HCT116 (cell line): ENCODE measurements at regions not wholly inside any gene's neighbourhood (a gene's known extent, or its start where the extent isn't known, plus 50 kb on each side); places are given as distances from the start of the nearest gene placed in this dataset.

ENCODE experiments used
- ATAC-seq: fragments of 200-7000 bp; cut with Tn5 transposase; 2 replicates; pipeline ENCODE4 v1.9.1; 2020; ENCODE audit warnings: mild to moderate bottlenecking, moderate library complexity
- BruUV-seq: library from RNA; stranded (reverse); fragments of 400-500 nt; replicated peaks from 2 replicates; lab custom pipeline; 2021; lab: Mats Ljungman, UMichigan
- CTCF ChIA-PET: fragments of 300-600 bp; sonication (Branson Sonifier 250); formaldehyde crosslinking; loops from one replicate; lab custom pipeline; 2021; ENCODE audit warnings: antibody characterized with exemption; lab: Charles Lee
- POLR2A ChIA-PET: fragments of 300-600, 350-600 bp; sonication (Branson Sonifier 250); formaldehyde crosslinking; loops from one replicate; lab custom pipeline; 2021; ENCODE audit warnings: antibody characterized with exemption; lab: Charles Lee
- RAD21 ChIA-PET, 2 experiments: fragments of 300-600 bp; sonication (Branson Sonifier 250); formaldehyde crosslinking; loops; one replicate each; lab custom pipeline; 2023; ENCODE audit warnings: low total read pairs in 2 of 2; ENCODE audit not compliant: uncharacterized antibody in 2 of 2, unreplicated experiment in 2 of 2, low non-redundant PET in 1 of 2; lab: Charles Lee
- DNase-seq: peaks from one replicate; pipeline ENCODE4 v3.0.0-alpha.2; 2010; ENCODE audit warnings: low read depth, low spot score
- H2AFZ ChIP-seq: fragments of 200-600 bp; shearing (Covaris generic), sonication (generic); 2 replicates; pipeline ENCODE4 v1.6.1; 2017; ENCODE audit warnings: low read depth, mixed run types, mixed read lengths, antibody characterized with exemption, low read length; ENCODE audit not compliant: poor library complexity, severe bottlenecking
- H3K27ac ChIP-seq: 2 replicates; pipeline ENCODE4 v1.5.1; 2012; ENCODE audit warnings: low read depth, low read length
- H3K27me3 ChIP-seq: fragments of 200-600 bp; sonication (generic); 2 replicates; pipeline ENCODE4 v1.6.1; 2016; ENCODE audit warnings: mixed run types, low read length, mixed read lengths; ENCODE audit not compliant: insufficient read depth
- H3K36me3 ChIP-seq, 2 experiments: fragments of 200-500 bp in 1 of 2; fragments of 200-600 bp in 1 of 2; sonication (Bioruptor generic) in 1 of 2; sonication (generic) in 1 of 2; 2 replicates each; pipeline versions ENCODE4 v1.5.1 to v1.6.1; 2014 to 2016; ENCODE audit warnings: low read length in 2 of 2, inconsistent platforms in 1 of 2, mixed read lengths in 1 of 2, mixed run types in 1 of 2; ENCODE audit not compliant: insufficient read depth in 2 of 2, control insufficient read depth in 1 of 2
- H3K4me1 ChIP-seq, 2 experiments: fragments of 200-600 bp in 1 of 2; sonication (generic) in 1 of 2; 2 replicates each; pipeline versions ENCODE4 v1.5.1 to v1.6.1; 2012 to 2017; ENCODE audit warnings: low read length in 2 of 2, inconsistent platforms in 1 of 2, mild to moderate bottlenecking in 1 of 2, mixed read lengths in 1 of 2, mixed run types in 1 of 2, moderate library complexity in 1 of 2; ENCODE audit not compliant: insufficient read depth in 2 of 2, control insufficient read depth in 1 of 2
- H3K4me2 ChIP-seq: fragments of 200-600 bp; sonication (generic); 2 replicates; pipeline ENCODE4 v1.6.1; 2017; ENCODE audit warnings: mixed run types, low read length, mixed read lengths
- H3K4me3 ChIP-seq, 2 experiments: fragments of 200-600 bp in 1 of 2; sonication (generic) in 1 of 2; replicated peaks in 1 of 2; 2 replicates each; pipeline ENCODE4 v1.5.1; 2011 to 2016; ENCODE audit warnings: low read length in 2 of 2, control low read depth in 1 of 2, low read depth in 1 of 2, mild to moderate bottlenecking in 1 of 2, mixed read lengths in 1 of 2, mixed run types in 1 of 2
- H3K79me2 ChIP-seq: fragments of 200-600 bp; sonication (generic); 2 replicates; pipeline ENCODE4 v1.6.1; 2017; ENCODE audit warnings: mild to moderate bottlenecking, mixed run types, low read length, moderate library complexity, mixed read lengths; ENCODE audit not compliant: insufficient read depth
- H3K9ac ChIP-seq: fragments of 200-600 bp; sonication (generic); 2 replicates; pipeline ENCODE4 v1.6.1; 2016; ENCODE audit warnings: low read length, mixed read lengths
- H3K9me2 ChIP-seq: fragments of 200-600 bp; sonication (generic), shearing (Covaris generic); 2 replicates; pipeline ENCODE4 v1.6.1; 2017; ENCODE audit warnings: mixed run types, mild to moderate bottlenecking, moderate library complexity; ENCODE audit not compliant: insufficient read depth
- H3K9me3 ChIP-seq, 2 experiments: fragments of 200-500 bp in 1 of 2; fragments of 200-600 bp in 1 of 2; sonication (Bioruptor generic) in 1 of 2; sonication (generic) in 1 of 2; 2 replicates each; pipeline ENCODE4 v1.6.1; 2014 to 2017; ENCODE audit warnings: low read length in 2 of 2, mixed read lengths in 2 of 2, inconsistent platforms in 1 of 2, low read depth in 1 of 2, mild to moderate bottlenecking in 1 of 2, mixed run types in 1 of 2, moderate library complexity in 1 of 2; ENCODE audit not compliant: control insufficient read depth in 1 of 2, insufficient read depth in 1 of 2
- H4K20me1 ChIP-seq: fragments of 200-600 bp; sonication (generic), shearing (Covaris generic); 2 replicates; pipeline ENCODE4 v1.6.1; 2017; ENCODE audit warnings: mixed run types, mild to moderate bottlenecking, moderate library complexity; ENCODE audit not compliant: insufficient read depth
- CBX3 ChIP-seq: IDR thresholded peaks from 2 replicates; pipeline ENCODE4 v1.6.1; 2012; ENCODE audit warnings: low read depth
- CEBPB ChIP-seq: IDR thresholded peaks from 2 replicates; pipeline ENCODE4 v1.6.1; 2012; ENCODE audit warnings: low read depth
- CTCF ChIP-seq, 3 experiments: fragments of 200-600 bp in 1 of 3; sonication (generic) in 1 of 3; IDR thresholded peaks in 2 of 3; conservative IDR thresholded peaks in 1 of 3; 2 replicates each; pipeline ENCODE4 v1.5.1; 2012 to 2017; ENCODE audit warnings: low read depth in 2 of 3, low read length in 2 of 3, antibody characterized with exemption in 1 of 3, borderline replicate concordance in 1 of 3, control low read depth in 1 of 3, mild to moderate bottlenecking in 1 of 3, mixed read lengths in 1 of 3, mixed run types in 1 of 3, moderate library complexity in 1 of 3; ENCODE audit not compliant: insufficient read depth in 1 of 3
- ELF1 ChIP-seq: IDR thresholded peaks from 2 replicates; pipeline ENCODE4 v1.6.1; 2012; ENCODE audit warnings: low read depth, borderline replicate concordance
- FOSL1 ChIP-seq: IDR thresholded peaks from 2 replicates; pipeline ENCODE4 v1.6.1; 2012; ENCODE audit warnings: low read depth
- POLR2A ChIP-seq: IDR thresholded peaks from 2 replicates; pipeline ENCODE4 v1.7.0; 2011; ENCODE audit warnings: borderline replicate concordance; ENCODE audit not compliant: insufficient read depth, insufficient read length; ENCODE audit errors: extremely low read depth
- POLR2AphosphoS5 ChIP-seq: IDR thresholded peaks from 2 replicates; pipeline ENCODE4 v1.6.1; 2011; ENCODE audit warnings: mild to moderate bottlenecking, low read depth, low read length, moderate library complexity
- RAD21 ChIP-seq: IDR thresholded peaks from 2 replicates; pipeline ENCODE4 v1.6.1; 2012; ENCODE audit warnings: low read depth, mild to moderate bottlenecking
- SIN3A ChIP-seq: IDR thresholded peaks from 2 replicates; pipeline ENCODE4 v1.6.1; 2012; ENCODE audit warnings: low read depth
- SP1 ChIP-seq: IDR thresholded peaks from 2 replicates; pipeline ENCODE4 v1.6.1; 2012; ENCODE audit warnings: low read depth
- SRF ChIP-seq: IDR thresholded peaks from 2 replicates; pipeline ENCODE4 v1.6.1; 2012; ENCODE audit warnings: low read depth
- TCF7L2 ChIP-seq: IDR thresholded peaks from 2 replicates; pipeline ENCODE4 v1.7.0; 2011; ENCODE audit warnings: borderline replicate concordance, inconsistent platforms; ENCODE audit not compliant: insufficient read depth, insufficient read length; ENCODE audit errors: extremely low read depth
- YY1 ChIP-seq: IDR thresholded peaks from 2 replicates; pipeline ENCODE4 v1.6.1; 2011; ENCODE audit warnings: low read length, low read depth, moderate library complexity, mild to moderate bottlenecking; ENCODE audit not compliant: insufficient replicate concordance; ENCODE audit errors: extremely low read depth
- ZBTB33 ChIP-seq: IDR thresholded peaks from 2 replicates; pipeline ENCODE4 v1.6.1; 2011; ENCODE audit warnings: mild to moderate bottlenecking, low read length, moderate library complexity; ENCODE audit not compliant: insufficient replicate concordance; ENCODE audit errors: extremely low read depth
- ZFX ChIP-seq: fragments of 450-650 bp; IDR thresholded peaks from 2 replicates; pipeline ENCODE4 v1.6.1; 2017
- ZNF274 ChIP-seq: fragments of 200-500 bp; sonication (Bioruptor generic); IDR thresholded peaks from 2 replicates; pipeline ENCODE4 v1.6.1; 2014; ENCODE audit warnings: mild to moderate bottlenecking, low read depth, low read length, inconsistent platforms
- intact Hi-C: fragments of 100-400 bp; cut with micrococcal nuclease; formaldehyde crosslinking; loops from 2 replicates; pipeline ENCODE4 v1.10.0; 2022
- TF ChIP-seq, protein P1 (sequence below): IDR thresholded peaks from 2 replicates; pipeline ENCODE4 v1.6.1; 2012
- TF ChIP-seq, protein P2 (sequence below): IDR thresholded peaks from 2 replicates; pipeline ENCODE4 v1.6.1; 2012

DNA sequence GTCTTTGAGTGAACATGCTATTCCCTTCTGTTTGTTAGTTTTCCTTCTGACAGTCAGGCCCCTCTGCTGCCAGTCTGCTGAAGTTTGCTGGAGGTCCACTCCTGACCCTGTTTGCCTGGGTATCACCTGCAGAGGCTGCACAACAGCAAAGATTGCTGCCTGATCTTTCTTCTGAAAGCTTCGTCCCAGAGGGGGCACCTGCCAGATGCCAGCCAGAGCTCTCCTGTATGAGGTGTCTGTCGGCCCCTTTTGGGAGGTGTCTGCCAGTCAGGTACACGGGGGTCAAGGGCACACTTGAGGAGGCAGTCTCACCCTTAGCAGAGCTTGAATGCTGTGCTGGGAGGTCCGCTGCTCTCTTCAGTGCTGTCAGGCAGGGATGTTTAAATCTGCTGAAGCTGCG is 456.9 kb upstream of the HTR2C start:
- no peaks in the 10 kb centered on the region for H3K9me2 ChIP-seq
- intact Hi-C loops, result no loop called here
- ChIA-PET RAD21 (no interaction called here), POLR2A (no interaction called here), CTCF (no interaction called here)
- H3K4me1 ChIP-seq, result no peaks in the 10 kb centered on the region
- no peak overlapping the region for H3K9ac ChIP-seq
- no peak overlapping the region for H3K27ac ChIP-seq
- H3K9me3 ChIP-seq, result no peaks in the 10 kb centered on the region
- no peak overlapping the region for H3K4me2 ChIP-seq
- no peak overlapping the region for H3K4me3 ChIP-seq
- TF ChIP-seq FOSL1 (no peak), CBX3 (no peak), ZNF274 (no peak), ZFX (no peak), CTCF (IDR thresholded peaks at IDR 0.05 in 2 of 3, conservative IDR thresholded peaks at IDR 0.05 in 1 of 3; ENCODE audit: borderline replicate concordance in 1 of 3, insufficient read depth in 1 of 3, low read depth in 2 of 3, low read length in 2 of 3) (no peak), POLR2AphosphoS5 (no peak), CEBPB (no peak), TCF7L2 (no peak), SP1 (no peak), ZBTB33 (no peak), RAD21 (no peak), SIN3A (no peak), SRF (no peak), YY1 (no peak), ELF1 (no peak), POLR2A (no peak)
- TF ChIP-seq, protein P1, sequence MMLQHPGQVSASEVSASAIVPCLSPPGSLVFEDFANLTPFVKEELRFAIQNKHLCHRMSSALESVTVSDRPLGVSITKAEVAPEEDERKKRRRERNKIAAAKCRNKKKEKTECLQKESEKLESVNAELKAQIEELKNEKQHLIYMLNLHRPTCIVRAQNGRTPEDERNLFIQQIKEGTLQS, result no peak
- TF ChIP-seq, protein P2, sequence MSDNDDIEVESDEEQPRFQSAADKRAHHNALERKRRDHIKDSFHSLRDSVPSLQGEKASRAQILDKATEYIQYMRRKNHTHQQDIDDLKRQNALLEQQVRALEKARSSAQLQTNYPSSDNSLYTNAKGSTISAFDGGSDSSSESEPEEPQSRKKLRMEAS, result no peak
- H3K79me2 ChIP-seq, result no peaks in the 10 kb centered on the region
- no peak overlapping the region for H2AFZ ChIP-seq
- H4K20me1 ChIP-seq, result no peaks in the 10 kb centered on the region
- ATAC-seq (no peak), DNase-seq (no peak)
- no peaks in the 10 kb centered on the region for H3K36me3 ChIP-seq
- H3K27me3 ChIP-seq, result no peaks in the 10 kb centered on the region
- BruUV-seq, result no TSS peak
